ENCODE measurements at regions not wholly inside any gene's neighbourhood (a gene's known extent, or its start where the extent isn't known, plus 50 kb on each side); places are given as distances from the start of the nearest gene placed in this dataset.
"Not testable (repeated sequence)": the region's sequence is repeated elsewhere in the genome, so short reads cannot be mapped to it uniquely, and the experiment has no call there.

GRCh38 chrX:95218976-95219375 lies 1465.7 kb upstream of the DIAPH2 start:
- no peak for DNase-seq

GRCh38 chrX:95248386-95248785 lies 1436.3 kb upstream of the DIAPH2 start:
- intact Hi-C loops (cut with DNase I, micrococcal nuclease) = no loop called here
- ATAC-seq (no peak), DNase-seq (no peak)

More at GRCh38 chrX:95218976-95219375, 1465.7 kb upstream of the DIAPH2 start:
- intact Hi-C loops (cut with DNase I, micrococcal nuclease) = no loop called here
- ATAC-seq = no peak

GRCh38 chrX:95290455-95290854 lies 1394.2 kb upstream of the DIAPH2 start:
- DNase-seq (no peak), ATAC-seq (no peak)
- intact Hi-C loops (cut with DNase I, micrococcal nuclease) = no loop called here

- intact Hi-C loops (cut with DNase I, micrococcal nuclease) = no loop called here
- ATAC-seq (no peak), DNase-seq (no peak)
These were observed 1393.1 kb upstream of the DIAPH2 start for GRCh38 chrX:95291561-95291960.

GRCh38 chrX:95318882-95319281 lies 1365.8 kb upstream of the DIAPH2 start:
- intact Hi-C loops (cut with DNase I, micrococcal nuclease) = no loop called here
- ATAC-seq (no peak), DNase-seq (no peak)

- DNase-seq (no peak), ATAC-seq (no peak)
- intact Hi-C loops (cut with DNase I, micrococcal nuclease) = no loop called here
These were observed 1359.5 kb upstream of the DIAPH2 start for GRCh38 chrX:95325185-95325584.

DNA sequence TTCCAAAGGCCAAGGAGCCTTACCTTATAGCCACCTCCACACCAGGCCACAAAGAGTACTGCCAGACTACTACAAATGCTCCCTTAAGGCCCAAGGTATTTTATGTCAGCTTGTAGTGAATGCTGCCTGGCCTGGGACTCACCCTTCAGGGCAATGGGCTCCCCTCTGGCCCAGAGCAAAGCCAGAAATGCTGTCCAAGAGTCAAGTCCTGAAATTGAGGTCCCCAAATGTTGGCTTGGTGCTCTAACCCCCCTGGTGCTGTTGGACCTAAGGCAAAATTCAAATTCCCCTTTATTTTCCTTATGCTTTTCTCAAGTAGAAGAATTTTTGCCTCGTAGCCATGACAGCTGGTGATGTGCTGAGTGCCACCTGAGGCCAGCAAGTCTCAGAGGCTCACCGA lies 1354.3 kb upstream of the DIAPH2 start:
- DNase-seq = no peak
- no peak for ATAC-seq

DNA sequence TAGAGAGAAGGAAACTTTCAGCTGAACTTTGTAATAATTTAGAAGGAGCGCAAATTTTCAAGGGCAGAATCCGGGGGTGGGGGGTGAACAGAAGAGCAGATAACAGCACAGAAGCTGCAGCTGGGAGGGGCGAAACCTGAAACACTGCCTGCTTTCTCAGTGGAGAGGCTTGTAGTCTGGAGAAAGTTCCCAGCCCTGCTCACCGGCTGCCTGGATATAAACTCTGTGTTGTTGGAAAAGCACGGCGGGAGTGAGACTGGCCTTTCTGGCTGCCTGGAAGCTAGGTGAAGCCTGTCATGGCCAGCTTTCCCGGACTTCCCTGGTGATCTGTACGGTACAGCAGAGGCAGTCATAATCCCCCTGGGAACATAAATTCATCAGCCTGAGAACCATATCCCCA lies 1352.1 kb upstream of the DIAPH2 start:
- intact Hi-C loops (cut with DNase I, micrococcal nuclease) = no loop called here
- DNase-seq = no peak
- ATAC-seq = no peak

More for the DNA sequence above, 1354.3 kb upstream of the DIAPH2 start:
- intact Hi-C loops (cut with DNase I, micrococcal nuclease) = no loop called here

DNA sequence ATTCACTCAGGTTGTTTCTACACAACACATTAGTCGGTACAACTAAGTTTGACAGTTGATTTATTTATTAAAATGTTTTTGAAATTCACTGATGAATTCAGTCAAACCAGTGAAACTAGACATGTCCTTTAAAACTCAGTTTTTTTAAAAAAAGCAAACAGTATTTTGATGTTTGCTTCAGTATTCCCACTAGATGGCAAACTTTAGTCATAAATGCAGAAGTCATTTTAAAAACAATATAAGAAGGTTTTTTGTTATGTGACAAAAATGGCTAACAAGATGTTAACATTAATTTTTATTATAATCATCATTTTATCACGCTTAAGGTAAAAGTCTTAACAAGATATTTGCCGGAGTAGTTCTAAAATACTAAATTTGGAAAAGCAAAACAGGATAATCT lies 1337.8 kb upstream of the DIAPH2 start:
- no peak for ATAC-seq
- no peak for DNase-seq
- intact Hi-C loops (cut with DNase I, micrococcal nuclease) = no loop called here

GRCh38 chrX:95350774-95351488 lies 1333.7 kb upstream of the DIAPH2 start:
- DNase-seq (no peak), ATAC-seq (no peak)
- intact Hi-C loops (cut with DNase I, micrococcal nuclease) = no loop called here

DNA sequence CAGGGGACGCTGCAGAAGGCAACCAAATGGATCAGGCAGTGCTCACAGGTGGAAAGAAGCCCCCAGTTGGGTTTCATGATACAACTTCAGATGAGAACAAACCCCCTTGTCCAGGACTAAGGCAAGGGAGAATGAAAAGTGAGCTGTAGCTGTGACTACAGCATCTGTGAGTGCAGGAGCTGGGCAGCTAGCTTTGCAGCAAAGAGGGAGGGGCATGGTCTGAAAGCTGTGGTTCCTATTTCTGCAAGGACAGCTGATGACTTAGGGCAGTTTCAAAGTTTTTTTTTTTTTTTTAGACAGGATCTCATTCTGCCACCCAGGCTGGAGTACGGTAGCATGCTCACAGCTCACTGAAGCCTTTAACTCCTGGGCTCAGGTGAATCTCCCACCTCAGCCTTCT lies 1317.4 kb upstream of the DIAPH2 start:
- no peak for DNase-seq
- ATAC-seq = no peak
- intact Hi-C loops (cut with DNase I, micrococcal nuclease) = no loop called here

DNA sequence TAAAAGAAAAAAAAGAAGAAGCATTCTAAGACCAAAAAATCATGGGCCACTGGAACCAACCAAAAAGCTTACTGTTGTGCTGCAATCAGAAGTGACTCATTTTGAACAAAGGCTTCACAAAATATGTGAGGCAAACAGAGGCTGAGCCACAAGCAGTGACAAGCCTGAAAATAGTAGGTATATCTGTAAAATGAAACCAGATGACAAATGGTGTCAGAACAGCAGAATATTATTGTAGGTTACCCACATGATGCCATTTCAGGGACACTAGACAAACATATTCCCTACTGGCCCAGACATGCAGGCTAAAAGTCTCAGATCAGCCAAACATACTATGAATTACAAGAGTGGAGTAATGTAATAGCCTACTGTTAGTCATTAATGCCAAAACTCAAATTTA lies 1301.8 kb upstream of the DIAPH2 start:
- ATAC-seq (no peak), DNase-seq (no peak)
- intact Hi-C loops (cut with DNase I, micrococcal nuclease) = no loop called here

- no peak for ATAC-seq
- intact Hi-C loops (cut with DNase I, micrococcal nuclease) = no loop called here
- DNase-seq = no peak
These were observed 1300.9 kb upstream of the DIAPH2 start for GRCh38 chrX:95383778-95384177.

DNA sequence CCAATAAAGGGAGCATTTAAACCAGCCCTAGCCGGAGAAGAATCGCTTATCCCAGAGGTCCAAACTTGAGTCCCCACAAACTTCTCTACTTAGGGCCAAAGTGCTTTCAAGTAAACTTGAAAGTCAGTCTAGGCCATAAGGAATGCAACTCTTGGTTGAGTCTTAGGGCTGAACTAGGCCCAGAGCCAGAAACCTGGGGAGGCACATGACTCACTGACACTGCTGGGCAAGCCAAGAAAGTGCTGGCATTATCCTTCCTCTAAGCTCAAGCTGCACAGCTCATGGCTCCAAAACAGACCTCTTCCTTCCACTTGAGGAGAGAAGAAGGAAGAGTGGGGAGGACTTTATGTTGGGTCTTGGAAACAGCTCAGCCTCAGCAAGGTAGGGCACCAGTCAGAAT lies 1257.3 kb upstream of the DIAPH2 start:
- intact Hi-C loops (cut with DNase I, micrococcal nuclease) = no loop called here
- no peak for DNase-seq
- ATAC-seq = no peak

- ATAC-seq (no peak), DNase-seq (no peak)
- intact Hi-C loops (cut with DNase I, micrococcal nuclease) = no loop called here
These were observed 1249.4 kb upstream of the DIAPH2 start for GRCh38 chrX:95435198-95435597.

GRCh38 chrX:95441836-95442235 lies 1242.8 kb upstream of the DIAPH2 start:
- intact Hi-C loops (cut with DNase I, micrococcal nuclease) = no loop called here
- ATAC-seq (no peak), DNase-seq (no peak)

DNA sequence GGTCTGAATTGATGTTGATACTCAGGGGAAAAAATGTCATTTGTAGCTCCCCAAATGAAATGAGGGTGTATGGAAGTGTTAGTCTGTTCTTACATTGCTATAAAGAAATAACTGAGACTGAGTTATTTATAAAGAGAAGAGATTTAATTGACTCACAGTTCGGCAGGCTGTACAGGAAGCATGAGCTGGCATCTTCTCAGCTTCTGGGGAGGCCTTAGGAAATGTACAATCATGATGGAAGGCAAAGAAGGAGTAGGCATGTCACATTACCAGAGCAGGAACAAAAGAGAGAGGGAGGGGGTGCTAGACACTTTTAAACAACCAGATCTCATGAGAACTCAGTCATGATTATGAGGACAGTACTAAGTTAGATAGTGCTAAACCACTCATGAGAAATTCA lies 1199.9 kb upstream of the DIAPH2 start:
- ATAC-seq (no peak), DNase-seq (no peak)
- intact Hi-C loops (cut with DNase I, micrococcal nuclease) = no loop called here

- ATAC-seq = no peak
- intact Hi-C loops (cut with DNase I, micrococcal nuclease) = no loop called here
- DNase-seq = no peak
These were observed 1178.9 kb upstream of the DIAPH2 start for GRCh38 chrX:95505721-95506120.

- intact Hi-C loops (cut with DNase I, micrococcal nuclease) = no loop called here
- no peak for ATAC-seq
- no peak for DNase-seq
These were observed 1175.2 kb upstream of the DIAPH2 start for GRCh38 chrX:95509474-95509873.

GRCh38 chrX:95524018-95524417 lies 1160.6 kb upstream of the DIAPH2 start:
- intact Hi-C loops (cut with DNase I, micrococcal nuclease); ATAC-seq; DNase-seq: not testable (repeated sequence)

- intact Hi-C loops (cut with DNase I, micrococcal nuclease) = no loop called here
- ATAC-seq = no peak
- DNase-seq = no peak
These were observed 1148.5 kb upstream of the DIAPH2 start for GRCh38 chrX:95536111-95536510.

Data from left colon (tissue), 2 donors.